Activated naive CD8-positive, alpha-beta T cell (primary cell): ENCODE measurements at regions not wholly inside any gene's neighbourhood (a gene's known extent, or its start where the extent isn't known, plus 50 kb on each side); places are given as distances from the start of the nearest gene placed in this dataset.

Source experiments
- H3K27ac Mint-ChIP-seq: one replicate; pipeline ENCODE4 v1.8.0; 2021; ENCODE audit warnings: mixed read lengths
- H3K27me3 Mint-ChIP-seq: one replicate; pipeline ENCODE4 v1.8.0; 2021; ENCODE audit warnings: mixed read lengths
- H3K36me3 Mint-ChIP-seq: one replicate; pipeline ENCODE4 v1.8.0; 2021; ENCODE audit warnings: mixed read lengths
- H3K4me1 Mint-ChIP-seq: one replicate; pipeline ENCODE4 v1.8.0; 2021; ENCODE audit warnings: low read depth, mixed read lengths
- H3K4me3 Mint-ChIP-seq: one replicate; pipeline ENCODE4 v1.8.0; 2021; ENCODE audit warnings: mild to moderate bottlenecking, mixed read lengths
- H3K9me3 Mint-ChIP-seq: one replicate; pipeline ENCODE4 v1.8.0; 2021; ENCODE audit warnings: low read depth, mixed read lengths

- Mint-ChIP-seq H3K36me3 (peaks cover 2% of the 10 kb centered on the region), H3K27ac (peak overlapping the region; percentile 83), H3K4me3 (no peak overlapping the region), H3K9me3 (no peaks in the 10 kb centered on the region), H3K4me1 (peaks cover 66% of the 10 kb centered on the region), H3K27me3 (no peaks in the 10 kb centered on the region)
Observed at GRCh38 chr7:36775061-36775620, 50.8 kb upstream of the AOAH start.
